ENCODE measurements at regions not wholly inside any gene's neighbourhood (a gene's known extent, or its start where the extent isn't known, plus 50 kb on each side); places are given as distances from the start of the nearest gene placed in this dataset.

GRCh38 chr10:130687566-130687965, 551.4 kb downstream of the GLRX3 start:
- Histone ChIP-seq H3K4me3 (ENCODE audit: insufficient read depth, low read depth, low read length, poor library complexity, severe bottlenecking) (no peak overlapping the region), H3K27ac (ENCODE audit: insufficient read depth, low read length, poor library complexity, severe bottlenecking) (no peak overlapping the region), H3K9me3 (ENCODE audit: control insufficient read depth, low read length) (no peaks in the 10 kb centered on the region), H3K27me3 (replicated peaks; ENCODE audit: control insufficient read depth, insufficient read depth, low read length, poor library complexity, severe bottlenecking) (no peaks in the 10 kb centered on the region), H3K4me1 (ENCODE audit: control insufficient read depth, insufficient read depth, low read length, poor library complexity, severe bottlenecking) (no peaks in the 10 kb centered on the region), H3K36me3 (ENCODE audit: control insufficient read depth, insufficient read depth, low read length) (no peaks in the 10 kb centered on the region)
- no peak for DNase-seq

GRCh38 chr10:130689743-130690626, 553.8 kb downstream of the GLRX3 start:
- no peak overlapping the region for H3K27ac ChIP-seq (ENCODE audit: insufficient read depth, low read length, poor library complexity, severe bottlenecking)
- no peaks in the 10 kb centered on the region for H3K27me3 ChIP-seq (replicated peaks; ENCODE audit: control insufficient read depth, insufficient read depth, low read length, poor library complexity, severe bottlenecking)
- H3K36me3 ChIP-seq (ENCODE audit: control insufficient read depth, insufficient read depth, low read length): no peaks in the 10 kb centered on the region
- H3K4me3 ChIP-seq (ENCODE audit: insufficient read depth, low read depth, low read length, poor library complexity, severe bottlenecking): no peak overlapping the region
- no peaks in the 10 kb centered on the region for H3K9me3 ChIP-seq (ENCODE audit: control insufficient read depth, low read length)
- no peaks in the 10 kb centered on the region for H3K4me1 ChIP-seq (ENCODE audit: control insufficient read depth, insufficient read depth, low read length, poor library complexity, severe bottlenecking)
- no peak for DNase-seq

- Histone ChIP-seq H3K36me3 (ENCODE audit: control insufficient read depth, insufficient read depth, low read length) (no peaks in the 10 kb centered on the region), H3K4me3 (ENCODE audit: insufficient read depth, low read depth, low read length, poor library complexity, severe bottlenecking) (no peak overlapping the region), H3K27me3 (replicated peaks; ENCODE audit: control insufficient read depth, insufficient read depth, low read length, poor library complexity, severe bottlenecking) (no peaks in the 10 kb centered on the region), H3K4me1 (ENCODE audit: control insufficient read depth, insufficient read depth, low read length, poor library complexity, severe bottlenecking) (no peaks in the 10 kb centered on the region), H3K9me3 (ENCODE audit: control insufficient read depth, low read length) (no peaks in the 10 kb centered on the region), H3K27ac (ENCODE audit: insufficient read depth, low read length, poor library complexity, severe bottlenecking) (no peak overlapping the region)
- DNase-seq: no peak
Measured at GRCh38 chr10:130691776-130692175, 555.6 kb downstream of the GLRX3 start.

- H3K4me3 ChIP-seq (ENCODE audit: insufficient read depth, low read depth, low read length, poor library complexity, severe bottlenecking): no peak overlapping the region
- no peaks in the 10 kb centered on the region for H3K9me3 ChIP-seq (ENCODE audit: control insufficient read depth, low read length)
- no peaks in the 10 kb centered on the region for H3K4me1 ChIP-seq (ENCODE audit: control insufficient read depth, insufficient read depth, low read length, poor library complexity, severe bottlenecking)
Measured at GRCh38 chr10:130696870-130697269, 560.7 kb downstream of the GLRX3 start.

GRCh38 chr10:130707389-130707979, 571.3 kb downstream of the GLRX3 start:
- no peak overlapping the region for H3K27ac ChIP-seq (ENCODE audit: insufficient read depth, low read length, poor library complexity, severe bottlenecking)
- no peaks in the 10 kb centered on the region for H3K4me1 ChIP-seq (ENCODE audit: control insufficient read depth, insufficient read depth, low read length, poor library complexity, severe bottlenecking)
- H3K36me3 ChIP-seq (ENCODE audit: control insufficient read depth, insufficient read depth, low read length): no peaks in the 10 kb centered on the region
- DNase-seq: no peak
- H3K9me3 ChIP-seq (ENCODE audit: control insufficient read depth, low read length): no peaks in the 10 kb centered on the region
- no peaks in the 10 kb centered on the region for H3K27me3 ChIP-seq (replicated peaks; ENCODE audit: control insufficient read depth, insufficient read depth, low read length, poor library complexity, severe bottlenecking)
- no peak overlapping the region for H3K4me3 ChIP-seq (ENCODE audit: insufficient read depth, low read depth, low read length, poor library complexity, severe bottlenecking)

More at GRCh38 chr10:130696870-130697269, 560.7 kb downstream of the GLRX3 start:
- Histone ChIP-seq H3K27ac (ENCODE audit: insufficient read depth, low read length, poor library complexity, severe bottlenecking) (no peak overlapping the region), H3K36me3 (ENCODE audit: control insufficient read depth, insufficient read depth, low read length) (no peaks in the 10 kb centered on the region), H3K27me3 (replicated peaks; ENCODE audit: control insufficient read depth, insufficient read depth, low read length, poor library complexity, severe bottlenecking) (no peaks in the 10 kb centered on the region)
- DNase-seq: no peak

GRCh38 chr10:130708465-130709070, 572.4 kb downstream of the GLRX3 start:
- H3K4me3 ChIP-seq (ENCODE audit: insufficient read depth, low read depth, low read length, poor library complexity, severe bottlenecking): no peak overlapping the region
- no peaks in the 10 kb centered on the region for H3K4me1 ChIP-seq (ENCODE audit: control insufficient read depth, insufficient read depth, low read length, poor library complexity, severe bottlenecking)
- no peaks in the 10 kb centered on the region for H3K36me3 ChIP-seq (ENCODE audit: control insufficient read depth, insufficient read depth, low read length)
- no peaks in the 10 kb centered on the region for H3K9me3 ChIP-seq (ENCODE audit: control insufficient read depth, low read length)
- H3K27me3 ChIP-seq (replicated peaks; ENCODE audit: control insufficient read depth, insufficient read depth, low read length, poor library complexity, severe bottlenecking): no peaks in the 10 kb centered on the region
- no peak for DNase-seq
- H3K27ac ChIP-seq (ENCODE audit: insufficient read depth, low read length, poor library complexity, severe bottlenecking): no peak overlapping the region

GRCh38 chr10:130709415-130709814, 573.2 kb downstream of the GLRX3 start:
- DNase-seq: no peak
- Histone ChIP-seq H3K36me3 (ENCODE audit: control insufficient read depth, insufficient read depth, low read length) (no peaks in the 10 kb centered on the region), H3K9me3 (ENCODE audit: control insufficient read depth, low read length) (no peaks in the 10 kb centered on the region), H3K27me3 (replicated peaks; ENCODE audit: control insufficient read depth, insufficient read depth, low read length, poor library complexity, severe bottlenecking) (no peaks in the 10 kb centered on the region), H3K4me1 (ENCODE audit: control insufficient read depth, insufficient read depth, low read length, poor library complexity, severe bottlenecking) (no peaks in the 10 kb centered on the region), H3K4me3 (ENCODE audit: insufficient read depth, low read depth, low read length, poor library complexity, severe bottlenecking) (no peak overlapping the region), H3K27ac (ENCODE audit: insufficient read depth, low read length, poor library complexity, severe bottlenecking) (no peak overlapping the region)

- Histone ChIP-seq H3K27ac (ENCODE audit: insufficient read depth, low read length, poor library complexity, severe bottlenecking) (no peak overlapping the region), H3K9me3 (ENCODE audit: control insufficient read depth, low read length) (no peaks in the 10 kb centered on the region), H3K27me3 (replicated peaks; ENCODE audit: control insufficient read depth, insufficient read depth, low read length, poor library complexity, severe bottlenecking) (no peaks in the 10 kb centered on the region), H3K4me3 (ENCODE audit: insufficient read depth, low read depth, low read length, poor library complexity, severe bottlenecking) (no peak overlapping the region), H3K4me1 (ENCODE audit: control insufficient read depth, insufficient read depth, low read length, poor library complexity, severe bottlenecking) (no peaks in the 10 kb centered on the region), H3K36me3 (ENCODE audit: control insufficient read depth, insufficient read depth, low read length) (no peaks in the 10 kb centered on the region)
- DNase-seq: no peak
Measured at GRCh38 chr10:130711072-130711471, 574.9 kb downstream of the GLRX3 start.

- DNase-seq: no peak
- Histone ChIP-seq H3K9me3 (ENCODE audit: control insufficient read depth, low read length) (no peaks in the 10 kb centered on the region), H3K36me3 (ENCODE audit: control insufficient read depth, insufficient read depth, low read length) (no peaks in the 10 kb centered on the region)
Measured at GRCh38 chr10:130713135-130713534, 576.9 kb downstream of the GLRX3 start.

GRCh38 chr10:130713731-130714130, 577.5 kb downstream of the GLRX3 start:
- Histone ChIP-seq H3K27ac (ENCODE audit: insufficient read depth, low read length, poor library complexity, severe bottlenecking) (no peak overlapping the region), H3K36me3 (ENCODE audit: control insufficient read depth, insufficient read depth, low read length) (no peaks in the 10 kb centered on the region), H3K9me3 (ENCODE audit: control insufficient read depth, low read length) (no peaks in the 10 kb centered on the region), H3K4me1 (ENCODE audit: control insufficient read depth, insufficient read depth, low read length, poor library complexity, severe bottlenecking) (no peaks in the 10 kb centered on the region), H3K4me3 (ENCODE audit: insufficient read depth, low read depth, low read length, poor library complexity, severe bottlenecking) (no peak overlapping the region), H3K27me3 (replicated peaks; ENCODE audit: control insufficient read depth, insufficient read depth, low read length, poor library complexity, severe bottlenecking) (no peaks in the 10 kb centered on the region)
- DNase-seq: no peak

More at GRCh38 chr10:130713135-130713534, 576.9 kb downstream of the GLRX3 start:
- no peaks in the 10 kb centered on the region for H3K27me3 ChIP-seq (replicated peaks; ENCODE audit: control insufficient read depth, insufficient read depth, low read length, poor library complexity, severe bottlenecking)
- H3K4me1 ChIP-seq (ENCODE audit: control insufficient read depth, insufficient read depth, low read length, poor library complexity, severe bottlenecking): no peaks in the 10 kb centered on the region
- H3K4me3 ChIP-seq (ENCODE audit: insufficient read depth, low read depth, low read length, poor library complexity, severe bottlenecking): no peak overlapping the region
- H3K27ac ChIP-seq (ENCODE audit: insufficient read depth, low read length, poor library complexity, severe bottlenecking): no peak overlapping the region

Measured in effector memory CD4-positive, alpha-beta T cell (primary cell).